ENCODE measurements at regions not wholly inside any gene's neighbourhood (a gene's known extent, or its start where the extent isn't known, plus 50 kb on each side); places are given as distances from the start of the nearest gene placed in this dataset.
"Not testable (repeated sequence)": the region's sequence is repeated elsewhere in the genome, so short reads cannot be mapped to it uniquely, and the experiment has no call there.

GRCh38 chr5:38794037-38794436 lies 51.8 kb upstream of the OSMR start:
- DNase-seq (ENCODE audit: low read depth); H3K9me3 ChIP-seq (ENCODE audit: control insufficient read depth, low read length); H3K9ac ChIP-seq (ENCODE audit: low read length); H3K27me3 ChIP-seq (replicated peaks; ENCODE audit: control insufficient read depth, insufficient read depth, low read length); H3K4me3 ChIP-seq (ENCODE audit: low read length); H3K36me3 ChIP-seq (ENCODE audit: control insufficient read depth, insufficient read depth, low read length, severe bottlenecking): not testable (repeated sequence)
- peaks cover 23% of the 10 kb centered on the region for H3K4me1 ChIP-seq (ENCODE audit: control insufficient read depth, insufficient read depth, low read length)

- Histone ChIP-seq H3K36me3 (ENCODE audit: control insufficient read depth, insufficient read depth, low read length, severe bottlenecking) (no peaks in the 10 kb centered on the region), H3K27me3 (replicated peaks; ENCODE audit: control insufficient read depth, insufficient read depth, low read length) (no peaks in the 10 kb centered on the region), H3K4me1 (ENCODE audit: control insufficient read depth, insufficient read depth, low read length) (peaks cover 28% of the 10 kb centered on the region), H3K4me3 (ENCODE audit: low read length) (no peak overlapping the region), H3K9ac (ENCODE audit: low read length) (peak overlapping the region; percentile 64), H3K9me3 (ENCODE audit: control insufficient read depth, low read length) (no peaks in the 10 kb centered on the region)
- no peak for DNase-seq (ENCODE audit: low read depth)
These were observed 50.8 kb upstream of the OSMR start for GRCh38 chr5:38794986-38795385.

GRCh38 chr5:38795986-38796741 lies 49.6 kb upstream of the OSMR start:
- peak overlapping the region; percentile 46 for H3K4me3 ChIP-seq (ENCODE audit: low read length)
- DNase-seq (ENCODE audit: low read depth): no peak
- no peaks in the 10 kb centered on the region for H3K27me3 ChIP-seq (replicated peaks; ENCODE audit: control insufficient read depth, insufficient read depth, low read length)
- H3K4me1 ChIP-seq (ENCODE audit: control insufficient read depth, insufficient read depth, low read length): peaks cover 40% of the 10 kb centered on the region
- H3K9me3 ChIP-seq (ENCODE audit: control insufficient read depth, low read length): no peaks in the 10 kb centered on the region
- no peaks in the 10 kb centered on the region for H3K36me3 ChIP-seq (ENCODE audit: control insufficient read depth, insufficient read depth, low read length, severe bottlenecking)
- peak overlapping the region; percentile 64 for H3K9ac ChIP-seq (ENCODE audit: low read length)
